ENCODE measurements at regions not wholly inside any gene's neighbourhood (a gene's known extent, or its start where the extent isn't known, plus 50 kb on each side); places are given as distances from the start of the nearest gene placed in this dataset.

DNA sequence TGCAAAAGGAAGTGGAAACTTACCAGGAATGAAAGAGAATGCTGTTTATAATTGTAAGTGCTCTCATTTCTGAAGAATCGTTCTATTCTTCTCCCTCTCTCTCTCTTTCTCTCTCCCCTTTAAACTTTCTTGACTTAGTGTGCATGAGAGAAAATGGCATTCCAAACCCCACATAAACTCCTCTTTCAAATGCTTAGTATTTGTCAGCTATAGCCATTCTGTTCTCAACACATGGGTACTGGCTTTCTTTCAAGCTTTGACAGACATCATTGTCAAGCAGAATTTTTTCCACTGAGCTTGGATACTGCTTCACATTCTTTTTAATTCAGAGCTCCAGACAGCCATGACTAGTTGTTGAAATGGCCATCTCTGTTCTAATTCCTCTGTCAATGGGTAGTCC is 51.1 kb upstream of the PREP start:
- TF ChIP-seq POLR2A (IDR thresholded peaks at IDR 0.05; ENCODE audit: low read depth, low read length) (no peak), POLR2AphosphoS5 (IDR thresholded peaks at IDR 0.05; ENCODE audit: low read depth, low read length) (no peak), TAF1 (IDR thresholded peaks at IDR 0.05; ENCODE audit: low read depth, low read length) (no peak), SPI1 (IDR thresholded peaks at IDR 0.05; ENCODE audit: low read depth, low read length) (no peak), PAX5 (IDR thresholded peaks at IDR 0.05; ENCODE audit: insufficient read depth, low read length, severe bottlenecking) (no peak), POU2F2 (IDR thresholded peaks at IDR 0.05; ENCODE audit: low read depth, low read length) (no peak)

Data from GM12891 (cell line).